Mesenchymal stem cell (in vitro differentiated cells and primary cell): ENCODE measurements at regions not wholly inside any gene's neighbourhood (a gene's known extent, or its start where the extent isn't known, plus 50 kb on each side); places are given as distances from the start of the nearest gene placed in this dataset.

Source experiments
- DNase-seq: peaks from one replicate; pipeline ENCODE4 v3.0.0-alpha.2; 2013
- H2AFZ ChIP-seq: one replicate; pipeline ENCODE4 v1.6.1; 2013; ENCODE audit warnings: low read depth, mild to moderate bottlenecking, control low read depth, inconsistent platforms, low read length, moderate library complexity
- H2AK5ac ChIP-seq: 2 replicates; pipeline ENCODE4 v1.6.1; 2013; ENCODE audit warnings: low read length, moderate library complexity, mild to moderate bottlenecking, inconsistent platforms; ENCODE audit not compliant: severe bottlenecking
- H2BK120ac ChIP-seq: one replicate; pipeline ENCODE4 v1.6.1; 2013; ENCODE audit warnings: low read depth, mild to moderate bottlenecking, inconsistent platforms, low read length, moderate library complexity
- H2BK12ac ChIP-seq, 2 experiments: one replicate each; pipeline ENCODE4 v1.6.1; 2013; ENCODE audit warnings: inconsistent platforms in 2 of 2, low read length in 2 of 2, mild to moderate bottlenecking in 2 of 2, moderate library complexity in 2 of 2, control low read depth in 1 of 2
- H2BK15ac ChIP-seq: one replicate; pipeline ENCODE4 v1.6.1; 2013; ENCODE audit warnings: mild to moderate bottlenecking, low read depth, inconsistent platforms; ENCODE audit not compliant: poor library complexity, severe bottlenecking
- H2BK5ac ChIP-seq: 2 replicates; pipeline ENCODE4 v1.6.1; 2013; ENCODE audit warnings: low read depth, mild to moderate bottlenecking, low read length, control low read depth, inconsistent platforms; ENCODE audit not compliant: poor library complexity, severe bottlenecking
- H3K14ac ChIP-seq, 2 experiments: one replicate each; pipeline ENCODE4 v1.6.1; 2013; ENCODE audit warnings: inconsistent platforms in 2 of 2, low read length in 2 of 2, control low read depth in 1 of 2, mild to moderate bottlenecking in 1 of 2, moderate library complexity in 1 of 2
- H3K18ac ChIP-seq, 2 experiments: one replicate each; pipeline ENCODE4 v1.6.1; 2013; ENCODE audit warnings: inconsistent platforms in 2 of 2, low read length in 2 of 2, control low read depth in 1 of 2, low read depth in 1 of 2, mild to moderate bottlenecking in 1 of 2
- H3K23ac ChIP-seq, 2 experiments: one replicate each; pipeline ENCODE4 v1.6.1; 2013; ENCODE audit warnings: inconsistent platforms in 2 of 2, low read length in 2 of 2, mild to moderate bottlenecking in 2 of 2, moderate library complexity in 2 of 2, control low read depth in 1 of 2
- H3K27ac ChIP-seq: 2 replicates; pipeline ENCODE4 v1.5.1; 2013; ENCODE audit warnings: mild to moderate bottlenecking, moderate library complexity, low read length, control low read depth, inconsistent platforms; ENCODE audit not compliant: poor library complexity, severe bottlenecking
- H3K27me3 ChIP-seq, 2 experiments: 2 replicates each; pipeline versions ENCODE4 v1.6.1 to v1.7.0; 2013; ENCODE audit warnings: low read length in 2 of 2, mild to moderate bottlenecking in 2 of 2, moderate library complexity in 2 of 2, control low read depth in 1 of 2, inconsistent platforms in 1 of 2; ENCODE audit not compliant: control insufficient read depth in 1 of 2, insufficient read depth in 1 of 2
- H3K36me3 ChIP-seq, 2 experiments: 2 replicates each; pipeline versions ENCODE4 v1.6.1 to v1.7.0; 2013; ENCODE audit warnings: low read length in 2 of 2, control low read depth in 1 of 2, inconsistent platforms in 1 of 2, low read depth in 1 of 2, mild to moderate bottlenecking in 1 of 2; ENCODE audit not compliant: insufficient read depth in 2 of 2, control insufficient read depth in 1 of 2
- H3K4ac ChIP-seq, 2 experiments: one replicate each; pipeline ENCODE4 v1.6.1; 2013; ENCODE audit warnings: inconsistent platforms in 2 of 2, low read length in 2 of 2, mild to moderate bottlenecking in 2 of 2, moderate library complexity in 2 of 2, control low read depth in 1 of 2, low read depth in 1 of 2
- H3K4me1 ChIP-seq: 2 replicates; pipeline ENCODE4 v1.6.1; 2013; ENCODE audit warnings: low read depth, low read length, control low read depth; ENCODE audit not compliant: control insufficient read depth, insufficient read depth
- H3K4me2 ChIP-seq: 2 replicates; pipeline ENCODE4 v1.6.1; 2013; ENCODE audit warnings: low read length, mild to moderate bottlenecking, inconsistent platforms; ENCODE audit not compliant: poor library complexity, severe bottlenecking
- H3K4me3 ChIP-seq, 2 experiments: 2 replicates each; pipeline versions ENCODE4 v1.5.1 to v1.7.0; 2013; ENCODE audit warnings: low read length in 2 of 2, mild to moderate bottlenecking in 2 of 2, control low read depth in 1 of 2, low read depth in 1 of 2; ENCODE audit not compliant: insufficient read depth in 1 of 2
- H3K79me1 ChIP-seq: replicated peaks from 2 replicates; pipeline ENCODE4 v1.6.1; 2013; ENCODE audit warnings: mild to moderate bottlenecking, control low read depth, low read length, inconsistent platforms; ENCODE audit not compliant: poor library complexity, severe bottlenecking
- H3K9ac ChIP-seq: 2 replicates; pipeline ENCODE4 v1.7.0; 2013; ENCODE audit warnings: mild to moderate bottlenecking, low read length, moderate library complexity
- H3K9me3 ChIP-seq: 2 replicates; pipeline ENCODE4 v1.7.0; 2013; ENCODE audit warnings: mild to moderate bottlenecking, low read length; ENCODE audit not compliant: control insufficient read depth
- H4K8ac ChIP-seq: one replicate; pipeline ENCODE4 v1.6.1; 2013; ENCODE audit warnings: inconsistent platforms, mild to moderate bottlenecking, low read length, moderate library complexity
- H4K91ac ChIP-seq: one replicate; pipeline ENCODE4 v1.6.1; 2013; ENCODE audit warnings: mild to moderate bottlenecking, low read length, inconsistent platforms
- WGBS: methylation state at CpG from one replicate; pipeline ENCODE4 v1.1.7; 2013; ENCODE audit warnings: mixed read lengths; 5-methylcytosine and 5-hydroxymethylcytosine counted together

DNA sequence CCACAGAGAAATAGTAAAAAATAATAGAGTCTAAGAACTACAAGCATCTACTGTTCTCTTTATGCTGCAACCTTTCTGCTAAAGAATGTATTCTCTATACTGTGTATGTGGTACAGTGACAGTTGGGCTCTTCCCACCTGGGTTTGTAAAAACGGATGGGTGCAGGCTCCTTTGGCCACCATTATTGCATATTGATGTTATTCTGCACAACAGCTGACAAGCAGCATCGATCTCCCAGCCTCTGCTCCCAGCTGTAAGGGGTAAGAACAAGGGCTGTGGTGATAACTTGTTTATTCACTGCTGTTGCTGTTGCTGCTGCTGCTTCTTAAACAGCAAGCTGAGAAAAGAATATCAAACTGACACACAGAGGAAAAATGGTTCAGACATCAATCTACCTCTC is 56.1 kb downstream of the KCNRG start:
- peaks cover 2% of the 10 kb centered on the region for H3K4me1 ChIP-seq
- H3K4me3 ChIP-seq: peak overlapping the region in 1 of 2 experiments; percentile 41
- no peak overlapping the region for H2AK5ac ChIP-seq
- H2BK12ac ChIP-seq: no peak overlapping the region
- no peak overlapping the region for H3K27ac ChIP-seq
- H2BK5ac ChIP-seq: no peak overlapping the region
- no peak overlapping the region for H3K14ac ChIP-seq
- no peak overlapping the region for H2BK15ac ChIP-seq
- H4K91ac ChIP-seq: no peak overlapping the region
- H3K23ac ChIP-seq: no peak overlapping the region
- H3K9me3 ChIP-seq: no peaks in the 10 kb centered on the region
- H3K36me3 ChIP-seq: peaks cover 0 to 46% of the 10 kb centered on the region in 2 experiments
- peak; percentile 50 for DNase-seq
- no peak overlapping the region for H2AFZ ChIP-seq
- WGBS: 77% methylated on average over 2 of the region's 2 CpGs
- H3K27me3 ChIP-seq: no peaks in the 10 kb centered on the region
- no peak overlapping the region for H3K4me2 ChIP-seq
- H2BK120ac ChIP-seq: no peak overlapping the region
- peak overlapping the region in 1 of 2 experiments; percentile 61 for H3K4ac ChIP-seq
- H4K8ac ChIP-seq: no peak overlapping the region
- H3K79me1 ChIP-seq: peaks cover 6% of the 10 kb centered on the region
- H3K9ac ChIP-seq: peak overlapping the region; percentile 96
- peak overlapping the region in 1 of 2 experiments; percentile 52 for H3K18ac ChIP-seq

DNA sequence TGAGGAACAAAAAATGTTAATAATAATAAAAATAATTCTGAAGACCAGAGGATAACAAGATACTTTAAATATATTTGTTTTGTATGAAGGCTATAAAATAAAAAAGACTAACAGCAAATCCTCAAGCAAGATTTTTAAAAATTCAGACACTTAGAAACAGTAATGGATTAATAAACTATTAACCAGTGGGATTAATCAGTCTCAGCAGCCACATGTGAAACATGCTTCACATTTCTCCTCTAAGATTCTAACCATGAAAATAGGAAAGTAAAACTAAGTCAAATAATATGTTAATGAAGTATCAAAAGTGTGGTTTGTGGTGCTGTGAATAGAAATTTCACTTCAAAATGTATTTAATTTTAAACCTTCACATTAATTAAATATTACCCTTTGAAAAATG is 57.4 kb downstream of the KCNRG start:
- Histone ChIP-seq H3K27ac (no peak overlapping the region), H3K4ac (no peak overlapping the region), H3K27me3 (no peaks in the 10 kb centered on the region), H2BK120ac (no peak overlapping the region), H4K91ac (no peak overlapping the region), H2AFZ (no peak overlapping the region), H2BK15ac (no peak overlapping the region), H3K9me3 (no peaks in the 10 kb centered on the region), H3K4me3 (no peak overlapping the region), H4K8ac (no peak overlapping the region), H3K14ac (no peak overlapping the region), H3K79me1 (peaks cover 3% of the 10 kb centered on the region), H2BK5ac (no peak overlapping the region), H2AK5ac (no peak overlapping the region), H3K18ac (no peak overlapping the region), H3K4me1 (peaks cover 2% of the 10 kb centered on the region), H3K9ac (peak overlapping the region; percentile 96), H3K4me2 (no peak overlapping the region), H2BK12ac (no peak overlapping the region), H3K23ac (no peak overlapping the region), H3K36me3 (peaks cover 0 to 34% of the 10 kb centered on the region in 2 experiments)
- no peak for DNase-seq

DNA sequence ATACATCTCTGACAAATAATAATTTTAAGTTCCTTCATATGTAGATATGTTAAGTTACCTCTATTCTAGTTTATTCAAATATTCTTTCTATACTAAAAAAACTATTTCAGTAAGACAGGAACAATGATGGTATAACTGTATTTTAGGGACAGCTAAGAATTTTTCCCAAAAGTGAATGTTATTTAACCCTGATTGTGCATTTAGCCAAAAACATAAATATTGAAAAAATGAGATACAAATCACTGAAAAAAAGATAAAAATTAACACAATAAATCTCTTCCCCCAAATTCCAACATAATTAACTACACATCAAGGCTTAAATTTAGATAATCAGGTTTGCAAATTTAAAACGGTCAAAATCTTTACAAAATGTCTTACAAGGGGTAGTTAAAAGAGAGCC is 58.1 kb downstream of the KCNRG start:
- no CpG with 5 or more reads among the region's 1 CpG for WGBS
- Histone ChIP-seq H2BK12ac (no peak overlapping the region), H3K4me1 (peaks cover 2% of the 10 kb centered on the region), H3K18ac (no peak overlapping the region), H2AK5ac (no peak overlapping the region), H3K36me3 (peaks cover 0 to 28% of the 10 kb centered on the region in 2 experiments), H2BK120ac (no peak overlapping the region), H4K91ac (no peak overlapping the region), H4K8ac (no peak overlapping the region), H3K23ac (no peak overlapping the region), H3K4ac (no peak overlapping the region), H3K9ac (peak overlapping the region; percentile 96), H2BK5ac (no peak overlapping the region), H3K9me3 (no peaks in the 10 kb centered on the region), H3K79me1 (no peaks in the 10 kb centered on the region), H3K4me2 (no peak overlapping the region), H3K27me3 (no peaks in the 10 kb centered on the region), H3K4me3 (no peak overlapping the region), H2AFZ (no peak overlapping the region), H3K27ac (no peak overlapping the region), H3K14ac (no peak overlapping the region), H2BK15ac (no peak overlapping the region)
- no peak for DNase-seq

DNA sequence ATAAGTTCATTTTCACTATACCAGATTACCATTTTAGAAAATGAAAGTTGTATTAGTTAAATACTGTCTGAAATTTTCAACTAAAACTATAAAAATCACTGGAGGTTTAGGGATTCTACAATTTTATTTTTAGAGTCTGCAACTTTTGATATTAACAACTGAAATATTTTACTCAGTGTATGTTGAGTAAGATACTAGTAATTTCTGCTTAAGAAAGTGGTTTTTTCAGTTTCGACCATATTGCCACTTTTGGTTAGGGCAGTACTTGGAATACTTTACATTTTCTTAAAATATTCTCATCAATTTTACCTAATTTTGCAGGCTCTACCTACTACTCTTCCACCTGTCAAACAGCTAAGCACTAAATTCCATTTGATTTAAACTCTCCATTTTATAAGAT is 59.6 kb downstream of the KCNRG start:
- H3K27ac ChIP-seq: no peak overlapping the region
- DNase-seq: no peak
- peaks cover 0 to 14% of the 10 kb centered on the region in 2 experiments for H3K36me3 ChIP-seq
- H4K8ac ChIP-seq: no peak overlapping the region
- no peaks in the 10 kb centered on the region for H3K79me1 ChIP-seq
- H3K9me3 ChIP-seq: no peaks in the 10 kb centered on the region
- H3K4me2 ChIP-seq: no peak overlapping the region
- H3K4ac ChIP-seq: no peak overlapping the region
- peak overlapping the region; percentile 96 for H3K9ac ChIP-seq
- no peak overlapping the region for H2AFZ ChIP-seq
- H2BK120ac ChIP-seq: no peak overlapping the region
- peaks cover 2% of the 10 kb centered on the region for H3K4me1 ChIP-seq
- H2BK5ac ChIP-seq: no peak overlapping the region
- H3K4me3 ChIP-seq: no peak overlapping the region
- WGBS: 100% methylated on average over 1 of the region's 1 CpG
- no peak overlapping the region for H2BK15ac ChIP-seq
- no peak overlapping the region for H3K14ac ChIP-seq
- H3K27me3 ChIP-seq: no peaks in the 10 kb centered on the region
- H2BK12ac ChIP-seq: no peak overlapping the region
- no peak overlapping the region for H2AK5ac ChIP-seq
- H4K91ac ChIP-seq: no peak overlapping the region
- H3K18ac ChIP-seq: no peak overlapping the region
- no peak overlapping the region for H3K23ac ChIP-seq
